GM12874 (cell line): ENCODE measurements at regions not wholly inside any gene's neighbourhood (a gene's known extent, or its start where the extent isn't known, plus 50 kb on each side); places are given as distances from the start of the nearest gene placed in this dataset.

Experiments
- CTCF ChIP-seq: IDR thresholded peaks from 2 replicates; pipeline ENCODE4 v1.5.1; 2011; ENCODE audit warnings: low read depth, mild to moderate bottlenecking, control low read depth, low read length, moderate library complexity; ENCODE audit not compliant: insufficient read depth

- no peak for TF ChIP-seq CTCF
Observed at GRCh38 chr3:102686792-102687191, 252.0 kb downstream of the ZPLD1 start.

- TF ChIP-seq CTCF = no peak
Observed at GRCh38 chr3:102687851-102688555, 253.2 kb downstream of the ZPLD1 start.

- no peak for TF ChIP-seq CTCF
Observed at GRCh38 chr3:102688556-102688930, 253.7 kb downstream of the ZPLD1 start.

- no peak for TF ChIP-seq CTCF
Observed at GRCh38 chr3:102691507-102691906, 256.7 kb downstream of the ZPLD1 start.

GRCh38 chr3:102699104-102699818 is 264.4 kb downstream of the ZPLD1 start:
- TF ChIP-seq CTCF = no peak

- no peak for TF ChIP-seq CTCF
Observed at GRCh38 chr3:102699819-102700140, 265.0 kb downstream of the ZPLD1 start.

- no peak for TF ChIP-seq CTCF
Observed at GRCh38 chr3:102712896-102713295, 278.1 kb downstream of the ZPLD1 start.
